Right lobe of liver (tissue), 6 donors: ENCODE measurements at regions not wholly inside any gene's neighbourhood (a gene's known extent, or its start where the extent isn't known, plus 50 kb on each side); places are given as distances from the start of the nearest gene placed in this dataset.

Experiments
- ATAC-seq, 4 donors: fragments of 200-7000 bp; cut with Tn5 transposase; one replicate each; pipeline ENCODE4 v1.9.1; 2020; ENCODE audit warnings: mild to moderate bottlenecking in 4 of 4, moderate library complexity in 4 of 4
- DNase-seq, 3 donors: peaks; one replicate each; pipeline ENCODE4 v3.0.0-alpha.2; 2020
- H3K27ac ChIP-seq, 3 donors: fragments of 200-600 bp; one replicate each; pipeline ENCODE4 v1.8.0; 2022
- H3K27me3 ChIP-seq, 2 donors: fragments of 200-600 bp; one replicate each; pipeline ENCODE4 v1.8.0; 2022
- H3K36me3 ChIP-seq, 4 donors: fragments of 200-600 bp; sonication (generic) in 1 of 4; one replicate each; pipeline versions ENCODE4 v1.5.1 to v1.8.0; 2017 to 2022; ENCODE audit warnings: control low read depth in 1 of 4
- H3K4me1 ChIP-seq, 4 donors: fragments of 200-600 bp; sonication (generic) in 1 of 4; one replicate each; pipeline versions ENCODE4 v1.5.1 to v1.8.0; 2017 to 2022; ENCODE audit warnings: control low read depth in 1 of 4
- H3K4me3 ChIP-seq, 3 donors: fragments of 200-600 bp; one replicate each; pipeline ENCODE4 v1.8.0; 2022
- H3K9me3 ChIP-seq, 4 donors: fragments of 200-600 bp; sonication (generic) in 1 of 4; one replicate each; pipeline versions ENCODE4 v1.5.1 to v1.8.0; 2017 to 2022; ENCODE audit warnings: control low read depth in 1 of 4
- CTCF ChIP-seq, 4 donors: fragments of 200-600 bp in 3 of 4; fragments of 450-650 bp in 1 of 4; IDR thresholded peaks; one replicate each; pipeline versions ENCODE4 v1.5.1 to v1.8.0; 2016 to 2022; ENCODE audit warnings: antibody characterized with exemption in 4 of 4, mild to moderate bottlenecking in 2 of 4
- POLR2A ChIP-seq: fragments of 450-650 bp; IDR thresholded peaks from one replicate; pipeline ENCODE4 v1.6.1; 2017; ENCODE audit warnings: antibody characterized with exemption, mild to moderate bottlenecking
- WGBS: methylation state at CpG from one replicate; pipeline ENCODE4 v1.1.6; 2018; ENCODE audit warnings: low coverage, low lambda C conversion rate; ENCODE audit not compliant: insufficient coverage; ENCODE audit errors: missing lambda C conversion rate; 5-methylcytosine and 5-hydroxymethylcytosine counted together
- intact Hi-C, 2 donors: fragments of 100-400 bp; cut with DNase I; formaldehyde crosslinking; loops; one replicate each; pipeline versions ENCODE4 v1.11.2 to v1.14.1; 2022
- donor health status: DM: no; HTN: yes; CAD: no.
- donor health status: DM: no; HTN: no; CAD: no.
- donor health status: DM: no; HTN: no; CAD: no.
- donor health status: DM: no; HTN: yes; CAD: no.
- donor health status: DM: no; HTN: yes; CAD: no.

- no peak for DNase-seq
- intact Hi-C loops: no loop called here
- H3K4me3 ChIP-seq: no peak overlapping the region
- peaks cover 0 to 8% (median 0%) of the 10 kb centered on the region in 4 donors for H3K4me1 ChIP-seq
- TF ChIP-seq CTCF (IDR thresholded peaks at IDR 0.05) (no peak), POLR2A (no peak)
- no peaks in the 10 kb centered on the region for H3K27me3 ChIP-seq
- no peaks in the 10 kb centered on the region for H3K9me3 ChIP-seq
- no peak for ATAC-seq
- no peaks in the 10 kb centered on the region for H3K36me3 ChIP-seq
- H3K27ac ChIP-seq: no peak overlapping the region
- WGBS: 47% methylated on average over 5 of the region's 5 CpGs
These were observed 59.2 kb downstream of the IL12A start for GRCh38 chr3:160047876-160048275.

DNA sequence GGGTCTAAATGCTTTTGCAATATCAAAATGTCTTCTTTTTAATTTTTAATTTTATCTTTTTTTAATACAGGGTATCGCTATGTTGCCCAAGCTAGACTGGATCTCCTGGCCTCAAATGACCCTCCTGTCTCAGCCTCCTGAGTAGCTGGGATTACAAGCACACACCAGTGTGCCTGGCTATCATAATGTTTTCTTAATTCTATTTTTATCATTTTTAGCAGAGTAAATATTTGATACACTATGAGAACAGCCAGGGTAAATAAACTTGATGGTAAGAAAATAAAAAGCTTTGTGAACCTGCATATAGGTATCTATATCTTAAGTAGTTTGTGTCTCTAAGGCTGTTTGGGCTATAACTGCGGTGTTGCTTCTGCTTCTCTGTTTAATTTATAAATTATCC lies 60.4 kb downstream of the IL12A start:
- WGBS: 87% methylated on average over 2 of the region's 2 CpGs
- peaks cover 0 to 11% (median 0%) of the 10 kb centered on the region in 4 donors for H3K4me1 ChIP-seq
- H3K27me3 ChIP-seq: no peaks in the 10 kb centered on the region
- H3K4me3 ChIP-seq: no peak overlapping the region
- DNase-seq (no peak), ATAC-seq (no peak)
- intact Hi-C loops: no loop called here
- H3K9me3 ChIP-seq: no peaks in the 10 kb centered on the region
- no peaks in the 10 kb centered on the region for H3K36me3 ChIP-seq
- TF ChIP-seq CTCF (IDR thresholded peaks at IDR 0.05) (no peak), POLR2A (no peak)
- no peak overlapping the region for H3K27ac ChIP-seq

GRCh38 chr3:160049565-160049964 lies 60.9 kb downstream of the IL12A start:
- DNase-seq (no peak), ATAC-seq (no peak)
- 100% methylated on average over 1 of the region's 2 CpGs for WGBS
- Histone ChIP-seq H3K4me3 (no peak overlapping the region), H3K36me3 (no peaks in the 10 kb centered on the region), H3K27me3 (no peaks in the 10 kb centered on the region), H3K27ac (no peak overlapping the region), H3K4me1 (peaks cover 0 to 11% (median 0%) of the 10 kb centered on the region in 4 donors), H3K9me3 (no peaks in the 10 kb centered on the region)
- intact Hi-C loops: no loop called here
- no peak for TF ChIP-seq CTCF (IDR thresholded peaks at IDR 0.05)
- TF ChIP-seq POLR2A: no peak

DNA sequence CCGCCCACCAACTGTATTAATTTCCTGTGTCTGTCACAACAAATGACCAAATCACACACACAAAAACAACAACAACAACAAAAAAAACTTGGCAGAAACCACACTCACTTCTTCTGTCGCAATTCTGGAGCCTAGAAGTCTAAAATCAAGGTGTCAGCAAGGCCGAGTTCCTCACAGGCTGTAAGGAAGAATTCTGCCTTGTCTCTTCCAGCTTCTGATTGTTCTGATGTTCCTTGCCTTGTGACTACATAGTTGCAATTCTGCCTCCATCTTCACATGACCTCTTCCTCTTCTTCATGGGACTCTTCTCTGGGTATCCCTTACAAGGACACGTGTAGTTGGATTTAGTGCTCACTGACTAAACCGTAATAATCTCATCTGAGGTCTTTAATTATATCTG lies 61.4 kb downstream of the IL12A start:
- H3K27me3 ChIP-seq: no peaks in the 10 kb centered on the region
- intact Hi-C loops: no loop called here
- no peak for DNase-seq
- H3K9me3 ChIP-seq: no peaks in the 10 kb centered on the region
- no peaks in the 10 kb centered on the region for H3K36me3 ChIP-seq
- ATAC-seq: peak in 2 of 4 donors; percentile 31 to 33
- peaks cover 0 to 11% (median 0%) of the 10 kb centered on the region in 4 donors for H3K4me1 ChIP-seq
- WGBS: 80% methylated on average over 5 of the region's 5 CpGs
- H3K27ac ChIP-seq: no peak overlapping the region
- no peak overlapping the region for H3K4me3 ChIP-seq
- TF ChIP-seq POLR2A (no peak), CTCF (IDR thresholded peaks at IDR 0.05) (no peak)
